ENCODE measurements at regions not wholly inside any gene's neighbourhood (a gene's known extent, or its start where the extent isn't known, plus 50 kb on each side); places are given as distances from the start of the nearest gene placed in this dataset.
"Not testable (repeated sequence)": the region's sequence is repeated elsewhere in the genome, so short reads cannot be mapped to it uniquely, and the experiment has no call there.

GRCh38 chr16:52920331-52920730 is 132.4 kb downstream of the CHD9NB start:
- Mint-ChIP-seq H3K4me3 (no peak overlapping the region), H3K27me3 (ENCODE audit: insufficient read depth, low read depth) (peaks cover 2% of the 10 kb centered on the region)

GRCh38 chr16:52914428-52914827 is 138.3 kb downstream of the CHD9NB start:
- H4K20me1 ChIP-seq (ENCODE audit: low read depth) = no peaks in the 10 kb centered on the region
- H3K36me3 Mint-ChIP-seq = no peaks in the 10 kb centered on the region
- TF ChIP-seq EZH2 (IDR thresholded peaks at IDR 0.05) = no peak
- no peak for TF ChIP-seq CTCF (IDR thresholded peaks at IDR 0.05)
- no peak for TF ChIP-seq EZH2phosphoT487 (IDR thresholded peaks at IDR 0.05)
- H3K27ac Mint-ChIP-seq = no peak overlapping the region
- no peaks in the 10 kb centered on the region for H3K9me3 Mint-ChIP-seq
- peaks cover 2% of the 10 kb centered on the region for H3K4me1 Mint-ChIP-seq
- H3K4me3 Mint-ChIP-seq = no peak overlapping the region
- H3K27ac ChIP-seq = no peak overlapping the region
- H3K4me1 ChIP-seq = no peaks in the 10 kb centered on the region
- no peaks in the 10 kb centered on the region for H3K27me3 Mint-ChIP-seq (ENCODE audit: insufficient read depth, low read depth)
- H3K4me2 ChIP-seq = no peak overlapping the region
- DNase-seq (ENCODE audit: low spot score) = no peak
- H3K9me3 ChIP-seq (ENCODE audit: low read depth) = no peaks in the 10 kb centered on the region
- H3F3A ChIP-seq (ENCODE audit: low read depth) = peaks cover 4% of the 10 kb centered on the region
- no peaks in the 10 kb centered on the region for H3K79me2 ChIP-seq (ENCODE audit: low read depth)
- no peak overlapping the region for H3K4me3 ChIP-seq
- H3K9ac ChIP-seq = no peak overlapping the region
- H2AFZ ChIP-seq (replicated peaks) = no peak overlapping the region
- H3K27me3 ChIP-seq = no peaks in the 10 kb centered on the region
- no peaks in the 10 kb centered on the region for H3K36me3 ChIP-seq

More at GRCh38 chr16:52920331-52920730, 132.4 kb downstream of the CHD9NB start:
- no peaks in the 10 kb centered on the region for H3K4me1 Mint-ChIP-seq
- no peaks in the 10 kb centered on the region for H3K9me3 ChIP-seq (ENCODE audit: low read depth)
- no peak for DNase-seq (ENCODE audit: low spot score)
- H3K36me3 Mint-ChIP-seq = no peaks in the 10 kb centered on the region
- H3K79me2 ChIP-seq (ENCODE audit: low read depth) = no peaks in the 10 kb centered on the region
- H3K9ac ChIP-seq = no peak overlapping the region
- H3K27ac Mint-ChIP-seq = no peak overlapping the region
- no peaks in the 10 kb centered on the region for H3K27me3 ChIP-seq
- H4K20me1 ChIP-seq (ENCODE audit: low read depth) = no peaks in the 10 kb centered on the region
- no peaks in the 10 kb centered on the region for H3K4me1 ChIP-seq
- no peak overlapping the region for H3K4me3 ChIP-seq
- TF ChIP-seq EZH2 (IDR thresholded peaks at IDR 0.05) = no peak
- TF ChIP-seq CTCF (IDR thresholded peaks at IDR 0.05) = no peak
- no peak for TF ChIP-seq EZH2phosphoT487 (IDR thresholded peaks at IDR 0.05)
- no peak overlapping the region for H3K4me2 ChIP-seq
- no peaks in the 10 kb centered on the region for H3K36me3 ChIP-seq
- H2AFZ ChIP-seq (replicated peaks) = no peak overlapping the region
- H3F3A ChIP-seq (ENCODE audit: low read depth) = peaks cover under 1% of the 10 kb centered on the region
- no peak overlapping the region for H3K27ac ChIP-seq
- no peaks in the 10 kb centered on the region for H3K9me3 Mint-ChIP-seq

- H3K4me1 Mint-ChIP-seq = peaks cover 2% of the 10 kb centered on the region
- Histone ChIP-seq H3K9me3 (ENCODE audit: low read depth) (no peaks in the 10 kb centered on the region), H3K4me1 (no peaks in the 10 kb centered on the region), H2AFZ (replicated peaks) (peak overlapping the region; percentile 96), H3F3A (ENCODE audit: low read depth) (peaks cover 4% of the 10 kb centered on the region), H3K9ac (no peak overlapping the region), H3K27me3 (no peaks in the 10 kb centered on the region), H3K27ac (no peak overlapping the region), H3K4me3 (no peak overlapping the region), H3K36me3 (no peaks in the 10 kb centered on the region), H4K20me1 (ENCODE audit: low read depth) (no peaks in the 10 kb centered on the region), H3K79me2 (ENCODE audit: low read depth) (no peaks in the 10 kb centered on the region), H3K4me2 (no peak overlapping the region)
- H3K36me3 Mint-ChIP-seq = no peaks in the 10 kb centered on the region
- no peaks in the 10 kb centered on the region for H3K9me3 Mint-ChIP-seq
- peak; percentile 80 for DNase-seq (ENCODE audit: low spot score)
- H3K4me3 Mint-ChIP-seq = no peak overlapping the region
- no peaks in the 10 kb centered on the region for H3K27me3 Mint-ChIP-seq (ENCODE audit: insufficient read depth, low read depth)
- no peak for TF ChIP-seq EZH2phosphoT487 (IDR thresholded peaks at IDR 0.05)
- TF ChIP-seq CTCF (IDR thresholded peaks at IDR 0.05) = peak; percentile 93
- no peak overlapping the region for H3K27ac Mint-ChIP-seq
Measured at GRCh38 chr16:52912565-52913173, 140.0 kb downstream of the CHD9NB start.

- not testable (repeated sequence) for H2AFZ ChIP-seq (replicated peaks); H3K4me1 Mint-ChIP-seq; H3K79me2 ChIP-seq (ENCODE audit: low read depth); H3K9ac ChIP-seq; H3K9me3 ChIP-seq (ENCODE audit: low read depth); H4K20me1 ChIP-seq (ENCODE audit: low read depth); H3K9me3 Mint-ChIP-seq; H3K27ac Mint-ChIP-seq; H3F3A ChIP-seq (ENCODE audit: low read depth); H3K4me1 ChIP-seq; H3K4me3 ChIP-seq; H3K4me3 Mint-ChIP-seq; H3K27me3 ChIP-seq; DNase-seq (ENCODE audit: low spot score); H3K27me3 Mint-ChIP-seq (ENCODE audit: insufficient read depth, low read depth); H3K4me2 ChIP-seq; H3K36me3 ChIP-seq; H3K36me3 Mint-ChIP-seq; H3K27ac ChIP-seq
Measured at GRCh38 chr16:52908057-52908456, 144.6 kb downstream of the CHD9NB start.

All from neural progenitor cell (in vitro differentiated cells).